ENCODE measurements at regions not wholly inside any gene's neighbourhood (a gene's known extent, or its start where the extent isn't known, plus 50 kb on each side); places are given as distances from the start of the nearest gene placed in this dataset.

- no peaks in the 10 kb centered on the region for H3K9me3 ChIP-seq
- no peaks in the 10 kb centered on the region for H3K27me3 ChIP-seq
- no peaks in the 10 kb centered on the region for H3K36me3 ChIP-seq (ENCODE audit: low read depth, missing control alignments)
- DNase-seq, result no peak
- H3K4me3 ChIP-seq, result no peak overlapping the region
- H3K4me1 ChIP-seq, result no peaks in the 10 kb centered on the region
- TF ChIP-seq CTCF (IDR thresholded peaks at IDR 0.05) (no peak), POLR2A (IDR thresholded peaks at IDR 0.05) (no peak)
- intact Hi-C loops (cut with DNase I; ENCODE audit: low total_unique reads), result no loop called here
- no peak overlapping the region for H3K27ac ChIP-seq
Measured at GRCh38 chr1:106785176-106785575, 271.3 kb upstream of the PRMT6 start.

GRCh38 chr1:106787520-106787919 is 269.0 kb upstream of the PRMT6 start:
- DNase-seq, result no peak
- Histone ChIP-seq H3K4me3 (no peak overlapping the region), H3K27ac (no peak overlapping the region), H3K36me3 (ENCODE audit: low read depth, missing control alignments) (no peaks in the 10 kb centered on the region), H3K9me3 (no peaks in the 10 kb centered on the region), H3K4me1 (no peaks in the 10 kb centered on the region), H3K27me3 (no peaks in the 10 kb centered on the region)
- TF ChIP-seq POLR2A (IDR thresholded peaks at IDR 0.05), result no peak
- TF ChIP-seq CTCF (IDR thresholded peaks at IDR 0.05), result no peak
- 60 to 63% methylated on average over 3 of the region's 3 CpGs for WGBS, 2 donors
- intact Hi-C loops (cut with DNase I; ENCODE audit: low total_unique reads), result no loop called here

GRCh38 chr1:106789686-106790085 is 266.8 kb upstream of the PRMT6 start:
- no peaks in the 10 kb centered on the region for H3K4me1 ChIP-seq
- TF ChIP-seq POLR2A (IDR thresholded peaks at IDR 0.05) (no peak), CTCF (IDR thresholded peaks at IDR 0.05) (no peak)
- H3K27me3 ChIP-seq, result no peaks in the 10 kb centered on the region
- no peak for DNase-seq
- no peak overlapping the region for H3K4me3 ChIP-seq
- H3K9me3 ChIP-seq, result no peaks in the 10 kb centered on the region
- intact Hi-C loops (cut with DNase I; ENCODE audit: low total_unique reads), result no loop called here
- 80 to 87% methylated on average over 2 of the region's 2 CpGs for WGBS, 2 donors
- no peaks in the 10 kb centered on the region for H3K36me3 ChIP-seq (ENCODE audit: low read depth, missing control alignments)
- no peak overlapping the region for H3K27ac ChIP-seq

DNA sequence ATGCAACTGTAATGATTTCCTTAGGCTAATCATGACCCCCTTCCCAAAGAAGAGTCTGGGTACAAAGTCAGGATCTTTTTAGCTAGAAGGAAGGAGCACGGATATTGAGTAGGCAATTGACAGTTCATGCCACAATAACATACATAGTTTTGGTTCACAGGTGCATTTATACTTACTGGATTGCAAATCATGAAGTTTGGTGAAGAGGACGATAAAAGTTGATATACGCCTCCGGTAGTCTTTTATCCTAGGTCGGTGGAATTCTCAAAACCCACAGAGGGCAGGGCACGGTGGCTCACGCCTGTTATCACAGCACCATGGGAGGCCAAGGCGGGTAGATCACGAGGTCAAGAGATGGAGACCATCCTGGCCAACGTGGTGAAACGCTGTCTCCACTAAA is 265.4 kb upstream of the PRMT6 start:
- no peak for DNase-seq
- Histone ChIP-seq H3K36me3 (ENCODE audit: low read depth, missing control alignments) (no peaks in the 10 kb centered on the region), H3K27ac (no peak overlapping the region), H3K4me1 (no peaks in the 10 kb centered on the region), H3K4me3 (no peak overlapping the region), H3K9me3 (no peaks in the 10 kb centered on the region), H3K27me3 (no peaks in the 10 kb centered on the region)
- WGBS, 2 donors, result 53 to 74% methylated on average over 11 of the region's 11 CpGs
- no peak for TF ChIP-seq POLR2A (IDR thresholded peaks at IDR 0.05)
- TF ChIP-seq CTCF (IDR thresholded peaks at IDR 0.05), result no peak
- intact Hi-C loops (cut with DNase I; ENCODE audit: low total_unique reads), result no loop called here

- 89 to 93% methylated on average over 2 of the region's 2 CpGs for WGBS, 2 donors
- no peak for TF ChIP-seq CTCF (IDR thresholded peaks at IDR 0.05)
- TF ChIP-seq POLR2A (IDR thresholded peaks at IDR 0.05), result no peak
Measured at GRCh38 chr1:106793651-106794050, 262.8 kb upstream of the PRMT6 start.

More at GRCh38 chr1:106793651-106794050, 262.8 kb upstream of the PRMT6 start:
- Histone ChIP-seq H3K4me1 (no peaks in the 10 kb centered on the region), H3K27ac (no peak overlapping the region), H3K4me3 (no peak overlapping the region), H3K36me3 (ENCODE audit: low read depth, missing control alignments) (no peaks in the 10 kb centered on the region), H3K27me3 (no peaks in the 10 kb centered on the region), H3K9me3 (no peaks in the 10 kb centered on the region)
- no peak for DNase-seq
- intact Hi-C loops (cut with DNase I; ENCODE audit: low total_unique reads), result no loop called here

Data from testis (tissue), 2 donors.